ENCODE measurements at regions not wholly inside any gene's neighbourhood (a gene's known extent, or its start where the extent isn't known, plus 50 kb on each side); places are given as distances from the start of the nearest gene placed in this dataset.

DNA sequence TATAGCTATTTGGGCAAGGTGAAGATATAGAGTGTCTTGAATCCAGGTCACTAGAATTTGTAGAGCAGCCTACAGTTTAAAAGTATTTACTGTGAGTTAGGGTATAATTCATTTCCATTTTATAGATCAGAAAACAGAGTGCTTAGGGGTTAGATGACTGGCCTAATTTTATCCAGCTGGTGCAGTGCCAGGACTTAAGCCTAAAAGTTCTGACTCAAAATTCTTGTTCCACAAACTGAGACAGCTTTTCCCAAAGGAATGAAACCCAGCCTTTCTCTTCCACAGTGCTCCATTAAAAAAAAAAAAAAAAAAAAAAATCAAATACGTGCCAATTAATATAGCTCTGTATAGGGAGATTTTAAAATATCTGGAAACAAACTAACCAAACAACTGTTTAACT, 441.0 kb upstream of the MARCKS start:
- TF ChIP-seq POLR2A (IDR thresholded peaks at IDR 0.05) = no peak
- TF ChIP-seq, protein P1, sequence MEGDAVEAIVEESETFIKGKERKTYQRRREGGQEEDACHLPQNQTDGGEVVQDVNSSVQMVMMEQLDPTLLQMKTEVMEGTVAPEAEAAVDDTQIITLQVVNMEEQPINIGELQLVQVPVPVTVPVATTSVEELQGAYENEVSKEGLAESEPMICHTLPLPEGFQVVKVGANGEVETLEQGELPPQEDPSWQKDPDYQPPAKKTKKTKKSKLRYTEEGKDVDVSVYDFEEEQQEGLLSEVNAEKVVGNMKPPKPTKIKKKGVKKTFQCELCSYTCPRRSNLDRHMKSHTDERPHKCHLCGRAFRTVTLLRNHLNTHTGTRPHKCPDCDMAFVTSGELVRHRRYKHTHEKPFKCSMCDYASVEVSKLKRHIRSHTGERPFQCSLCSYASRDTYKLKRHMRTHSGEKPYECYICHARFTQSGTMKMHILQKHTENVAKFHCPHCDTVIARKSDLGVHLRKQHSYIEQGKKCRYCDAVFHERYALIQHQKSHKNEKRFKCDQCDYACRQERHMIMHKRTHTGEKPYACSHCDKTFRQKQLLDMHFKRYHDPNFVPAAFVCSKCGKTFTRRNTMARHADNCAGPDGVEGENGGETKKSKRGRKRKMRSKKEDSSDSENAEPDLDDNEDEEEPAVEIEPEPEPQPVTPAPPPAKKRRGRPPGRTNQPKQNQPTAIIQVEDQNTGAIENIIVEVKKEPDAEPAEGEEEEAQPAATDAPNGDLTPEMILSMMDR (IDR thresholded peaks at IDR 0.05) = no peak
